IPS-NIHi11 (cell line): ENCODE measurements at regions not wholly inside any gene's neighbourhood (a gene's known extent, or its start where the extent isn't known, plus 50 kb on each side); places are given as distances from the start of the nearest gene placed in this dataset.
A peak's percentile ranks its signal among the peaks of the same experiment; 100 is the strongest.
"Not testable (repeated sequence)": the region's sequence is repeated elsewhere in the genome, so short reads cannot be mapped to it uniquely, and the experiment has no call there.

Experiments used
- DNase-seq: peaks from one replicate; pipeline ENCODE4 v3.0.0; 2012; ENCODE audit warnings: mixed read lengths, low spot score

DNA sequence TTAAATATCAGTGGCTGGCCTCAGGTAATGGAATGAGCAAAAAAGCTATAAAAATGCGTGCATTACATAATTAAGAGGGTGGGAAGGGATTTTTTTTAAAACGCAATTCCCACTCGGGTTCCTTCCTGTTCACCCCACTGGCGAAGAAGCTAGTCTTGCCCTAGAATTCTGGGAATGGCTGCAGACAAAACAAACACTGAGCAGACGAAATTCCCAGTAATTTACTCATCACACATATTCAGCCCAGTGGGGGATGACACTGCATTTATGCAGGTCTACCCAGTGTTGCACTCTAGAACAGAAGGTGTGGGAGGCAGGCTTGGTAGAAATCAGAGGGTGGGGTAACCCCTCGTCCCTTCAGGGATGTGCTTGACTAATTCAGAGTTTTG is 2695.0 kb upstream of the DEFB115 start:
- no peak for DNase-seq

DNA sequence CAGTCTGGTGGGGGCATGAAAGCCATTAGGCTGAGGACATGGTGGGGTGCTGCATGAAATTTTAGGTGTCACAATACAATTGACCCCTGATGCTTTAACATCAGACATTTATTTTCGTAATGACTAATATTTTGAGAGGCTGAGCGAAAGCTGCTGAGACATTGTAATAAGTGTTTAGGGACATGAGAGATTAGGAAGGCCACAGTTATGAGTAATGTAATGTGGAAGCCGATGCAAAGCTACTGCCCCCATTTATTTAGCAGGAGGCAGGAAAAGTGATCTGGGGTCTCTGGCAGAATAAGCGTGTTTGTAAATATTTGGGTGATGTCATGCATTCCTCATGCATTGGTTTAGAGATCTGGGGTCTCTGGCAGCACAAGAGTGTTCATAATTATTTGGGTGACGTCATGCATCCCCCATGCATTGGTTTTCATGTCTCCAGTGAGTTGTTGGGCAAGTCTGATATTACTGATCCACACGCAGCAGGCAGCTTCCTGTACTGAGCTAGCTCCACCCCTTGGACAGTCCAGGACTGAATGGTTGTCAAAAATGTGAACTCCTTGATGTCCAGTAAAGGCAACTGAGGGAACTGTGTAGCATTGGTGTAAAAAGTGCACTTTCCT is 2694.5 kb upstream of the DEFB115 start:
- not testable (repeated sequence) for DNase-seq

- DNase-seq = not testable (repeated sequence)
Measured at GRCh38 chr20:28564024-28564423, 2693.4 kb upstream of the DEFB115 start.

GRCh38 chr20:28564688-28565463 is 2692.6 kb upstream of the DEFB115 start:
- not testable (repeated sequence) for DNase-seq

DNA sequence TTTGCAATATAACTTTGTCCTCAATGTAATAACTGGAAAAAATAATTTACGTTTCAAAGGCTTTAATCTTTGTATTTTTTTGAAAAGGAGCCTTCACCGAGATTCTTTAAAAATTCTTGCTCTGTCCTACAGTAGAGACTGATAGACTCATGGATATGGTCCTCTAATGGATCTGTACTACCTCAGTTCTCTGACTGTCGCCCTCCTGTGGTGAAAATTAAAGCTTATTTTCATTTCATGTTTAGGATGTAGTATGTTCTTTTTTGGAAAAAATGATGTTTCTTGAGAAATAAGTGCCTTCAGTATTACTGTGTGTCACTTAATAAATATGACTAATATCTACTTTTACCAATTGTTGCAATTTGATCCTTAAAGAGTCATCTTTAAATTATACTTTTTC is 2681.5 kb upstream of the DEFB115 start:
- DNase-seq = not testable (repeated sequence)

GRCh38 chr20:28591680-28592079 is 2665.8 kb upstream of the DEFB115 start:
- not testable (repeated sequence) for DNase-seq

DNA sequence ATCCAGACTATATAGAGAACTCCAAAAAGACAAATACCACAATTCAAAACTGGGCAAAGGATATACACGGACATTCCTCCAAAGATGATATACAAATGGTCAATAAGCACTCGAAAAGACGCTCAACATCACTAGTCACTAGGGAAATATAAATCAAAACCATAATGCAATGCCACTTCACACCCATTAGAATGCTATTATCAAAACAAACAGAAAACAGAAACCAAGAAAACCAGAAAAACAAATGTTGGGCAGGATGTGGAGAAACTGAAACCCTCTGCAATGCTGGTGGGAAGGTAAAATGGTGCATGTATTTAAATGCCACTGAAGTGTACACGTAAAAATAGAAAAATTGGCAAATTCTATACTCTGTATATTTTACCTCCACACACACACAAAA is 2664.1 kb upstream of the DEFB115 start:
- not testable (repeated sequence) for DNase-seq

DNA sequence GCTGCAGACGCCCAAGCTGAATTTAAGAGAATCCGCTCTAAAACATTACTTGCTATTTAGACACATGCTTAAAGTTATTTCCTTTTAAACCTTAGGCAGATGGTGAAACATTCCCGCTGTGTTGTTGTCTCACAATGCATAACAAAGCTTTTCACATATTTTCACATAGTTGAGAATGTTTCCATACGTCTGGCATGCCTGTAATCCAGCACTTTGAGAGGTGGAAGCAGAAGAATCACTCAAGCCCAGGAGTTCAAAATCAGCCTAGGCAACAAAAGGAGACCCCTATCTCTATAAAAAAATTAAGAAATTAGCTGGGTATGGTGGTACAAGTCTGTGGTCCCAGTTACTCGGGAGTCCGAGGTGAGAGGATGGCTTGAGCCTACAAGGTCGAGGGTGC is 2663.0 kb upstream of the DEFB115 start:
- DNase-seq = not testable (repeated sequence)

- not testable (repeated sequence) for DNase-seq
Measured at GRCh38 chr20:28602006-28602402, 2655.5 kb upstream of the DEFB115 start.

DNA sequence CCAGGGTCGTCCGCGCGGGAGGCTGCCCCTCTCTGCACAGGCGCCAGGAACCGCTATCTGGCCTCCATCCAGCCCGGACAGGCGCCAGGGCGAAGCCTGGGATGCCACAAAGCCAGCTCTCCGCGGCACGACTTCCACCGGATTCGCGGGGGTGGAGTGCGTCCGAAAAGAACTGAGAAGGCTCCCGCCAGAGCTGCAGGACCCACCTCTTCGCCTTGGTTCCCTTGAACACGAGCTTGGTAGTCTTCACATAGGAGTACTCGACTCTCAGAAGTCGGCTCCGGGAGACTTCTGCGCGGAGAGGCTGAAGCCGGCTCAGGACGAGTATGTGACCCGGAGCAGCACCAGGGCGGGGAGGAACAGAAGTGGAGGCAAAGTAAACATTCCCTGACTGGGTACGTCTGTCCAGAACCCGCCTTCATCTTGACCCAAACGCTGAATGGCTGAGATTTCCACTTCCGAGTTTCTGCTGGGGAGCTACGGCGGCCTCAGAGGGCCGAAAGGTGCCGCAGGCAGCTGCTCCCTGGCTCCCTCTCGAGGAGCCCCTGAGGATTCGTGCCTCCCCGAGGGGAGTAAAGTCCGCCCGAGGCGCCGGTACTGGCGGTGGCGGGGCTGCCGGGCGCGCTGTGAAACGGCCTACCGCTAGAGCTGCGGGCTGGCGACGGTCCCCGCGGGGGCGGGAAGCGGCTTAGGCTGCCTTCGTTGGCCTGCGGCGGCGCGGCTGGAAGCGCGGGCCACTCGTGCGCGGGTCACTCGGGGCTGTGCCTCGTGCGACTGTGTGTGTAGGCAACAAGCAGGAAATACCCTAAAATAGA is 2654.9 kb upstream of the DEFB115 start:
- peak; percentile 80 for DNase-seq

GRCh38 chr20:28603218-28603577 is 2654.3 kb upstream of the DEFB115 start:
- not testable (repeated sequence) for DNase-seq

- no peak for DNase-seq
Measured at GRCh38 chr20:28616354-28616753, 2641.1 kb upstream of the DEFB115 start.

DNA sequence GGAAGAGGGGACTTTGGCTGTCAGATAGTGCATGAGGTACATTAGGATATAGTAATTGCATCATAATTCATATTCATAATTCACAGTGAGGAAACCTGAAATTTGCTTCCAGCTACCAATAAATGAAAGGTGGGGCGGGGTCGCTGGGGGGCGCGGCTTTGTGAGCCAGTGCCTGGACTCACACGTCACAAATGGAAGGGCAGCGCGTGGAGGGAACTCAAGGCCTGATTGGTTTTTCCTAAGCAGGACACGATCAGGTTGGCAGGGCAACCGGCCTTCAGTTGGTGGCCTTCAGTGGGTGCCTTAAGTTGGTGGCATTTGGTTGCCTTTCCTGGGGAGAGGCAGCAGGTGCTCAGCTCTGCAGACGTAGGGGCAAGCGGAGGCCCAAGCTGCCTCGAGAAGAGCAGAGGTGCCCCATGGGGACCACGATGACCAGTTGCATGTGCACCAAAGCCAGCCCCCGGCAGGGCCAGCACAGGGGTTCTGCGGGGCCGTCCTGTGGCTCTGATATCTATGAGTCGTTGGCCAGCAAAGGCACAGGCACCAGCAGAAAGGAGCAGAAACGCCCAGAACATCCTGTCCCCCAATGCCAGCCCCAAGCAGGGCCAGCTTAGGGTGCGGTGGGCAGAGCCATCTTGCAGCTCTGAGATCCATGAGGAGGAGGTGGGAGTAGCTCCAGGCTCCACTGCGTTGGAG is 2637.4 kb upstream of the DEFB115 start:
- not testable (repeated sequence) for DNase-seq

- not testable (repeated sequence) for DNase-seq
Measured at GRCh38 chr20:28625112-28625511, 2632.4 kb upstream of the DEFB115 start.

GRCh38 chr20:28640831-28641230 is 2616.6 kb upstream of the DEFB115 start:
- not testable (repeated sequence) for DNase-seq
